ENCODE measurements at regions not wholly inside any gene's neighbourhood (a gene's known extent, or its start where the extent isn't known, plus 50 kb on each side); places are given as distances from the start of the nearest gene placed in this dataset.

DNA sequence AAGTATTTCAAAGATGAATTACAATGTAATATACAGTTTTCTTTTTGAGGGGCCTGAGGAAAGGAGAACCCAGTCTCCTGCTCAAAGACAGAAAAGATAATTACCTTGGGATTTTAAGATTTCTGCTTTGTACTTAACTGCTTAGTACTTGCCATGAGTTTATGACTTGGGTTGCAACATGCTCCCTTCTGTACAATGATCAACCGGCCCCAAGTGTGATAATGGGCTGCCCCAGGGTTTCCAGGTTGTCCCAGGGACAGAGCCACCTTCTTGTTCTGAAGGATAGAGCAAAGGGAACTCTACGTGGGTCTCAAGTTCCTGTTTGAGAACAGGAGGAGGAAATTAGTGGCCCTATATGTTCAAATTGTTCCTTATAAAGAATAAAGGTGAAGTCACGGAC is 104.8 kb downstream of the ABHD5 start:
- Histone ChIP-seq H3K9ac (ENCODE audit: low read depth, low read length) (no peak overlapping the region), H2BK15ac (ENCODE audit: low read depth, low read length) (no peak overlapping the region), H3K27me3 (ENCODE audit: control insufficient read depth, insufficient read depth, low read length) (peaks cover 11% of the 10 kb centered on the region), H3K23ac (ENCODE audit: low read depth, low read length) (no peak overlapping the region), H4K91ac (ENCODE audit: insufficient read depth, low read depth, low read length) (no peak overlapping the region), H2AK9ac (replicated peaks; ENCODE audit: low read depth, low read length, poor library complexity) (no peak overlapping the region), H3K9me1 (ENCODE audit: insufficient read depth, low read length) (no peaks in the 10 kb centered on the region), H3K27ac (ENCODE audit: insufficient read depth, low read length) (no peak overlapping the region), H4K8ac (ENCODE audit: low read depth in 2 of 2, low read length in 2 of 2) (no peak overlapping the region), H2AFZ (replicated peaks; ENCODE audit: low read length, poor library complexity) (no peak overlapping the region), H3K14ac (replicated peaks; ENCODE audit: low read depth, low read length) (no peak overlapping the region), H2BK5ac (ENCODE audit: low read depth, low read length, poor library complexity, severe bottlenecking) (no peak overlapping the region), H2AK5ac (ENCODE audit: low read depth, low read length) (no peak overlapping the region), H3K36me3 (ENCODE audit: control insufficient read depth, insufficient read depth, low read length) (no peaks in the 10 kb centered on the region), H3K4ac (ENCODE audit: low read depth, low read length) (no peak overlapping the region), H4K20me1 (ENCODE audit: insufficient read depth, low read length) (no peaks in the 10 kb centered on the region), H3K4me2 (ENCODE audit: low read depth, low read length) (no peak overlapping the region), H3K79me1 (ENCODE audit: low read depth in 1 of 2, low read length in 2 of 2) (no peaks in the 10 kb centered on the region), H3K4me3 (ENCODE audit: insufficient read depth, low read depth, low read length) (no peak overlapping the region), H3K18ac (ENCODE audit: low read depth, low read length) (no peak overlapping the region), H2BK20ac (ENCODE audit: low read depth, low read length) (no peak overlapping the region), H3K56ac (ENCODE audit: extremely low read depth, insufficient read depth, low read length) (no peak overlapping the region), H2BK120ac (ENCODE audit: low read depth, low read length) (no peak overlapping the region), H4K5ac (ENCODE audit: low read depth, low read length) (no peak overlapping the region), H3K9me3 (ENCODE audit: control insufficient read depth, insufficient read depth, low read length) (no peaks in the 10 kb centered on the region), H3K4me1 (ENCODE audit: control insufficient read depth, insufficient read depth, low read length) (no peaks in the 10 kb centered on the region; the same call in 1 of the 2 replicates)
- intact Hi-C loops (cut with micrococcal nuclease): no loop called here
- in situ Hi-C loops (cut with MboI; ENCODE audit: low sequenced_read_pairs): no loop called here
- ChIA-PET CTCF (interaction anchor here (1.5 kb wide), 1 partner anchor 26 kb away, joined by 3 read pairs; no protein-coding TSS in a partner anchor), POLR2A (ENCODE audit: unreplicated experiment) (no interaction called here)
- WGBS, 2 experiments (ENCODE audit: extremely low coverage in 2 of 2, insufficient read length in 1 of 2): no CpG with 5 or more reads among the region's 3 CpGs
- DNase-seq (no peak), ATAC-seq (ENCODE audit: low read depth) (no peak)
- TF ChIP-seq ELK1 (IDR thresholded peaks at IDR 0.05; ENCODE audit: borderline replicate concordance, low read depth, low read length) (no peak), BHLHE40 (IDR thresholded peaks at IDR 0.05; ENCODE audit: low read depth, low read length) (no peak)
- TF ChIP-seq, protein P1, sequence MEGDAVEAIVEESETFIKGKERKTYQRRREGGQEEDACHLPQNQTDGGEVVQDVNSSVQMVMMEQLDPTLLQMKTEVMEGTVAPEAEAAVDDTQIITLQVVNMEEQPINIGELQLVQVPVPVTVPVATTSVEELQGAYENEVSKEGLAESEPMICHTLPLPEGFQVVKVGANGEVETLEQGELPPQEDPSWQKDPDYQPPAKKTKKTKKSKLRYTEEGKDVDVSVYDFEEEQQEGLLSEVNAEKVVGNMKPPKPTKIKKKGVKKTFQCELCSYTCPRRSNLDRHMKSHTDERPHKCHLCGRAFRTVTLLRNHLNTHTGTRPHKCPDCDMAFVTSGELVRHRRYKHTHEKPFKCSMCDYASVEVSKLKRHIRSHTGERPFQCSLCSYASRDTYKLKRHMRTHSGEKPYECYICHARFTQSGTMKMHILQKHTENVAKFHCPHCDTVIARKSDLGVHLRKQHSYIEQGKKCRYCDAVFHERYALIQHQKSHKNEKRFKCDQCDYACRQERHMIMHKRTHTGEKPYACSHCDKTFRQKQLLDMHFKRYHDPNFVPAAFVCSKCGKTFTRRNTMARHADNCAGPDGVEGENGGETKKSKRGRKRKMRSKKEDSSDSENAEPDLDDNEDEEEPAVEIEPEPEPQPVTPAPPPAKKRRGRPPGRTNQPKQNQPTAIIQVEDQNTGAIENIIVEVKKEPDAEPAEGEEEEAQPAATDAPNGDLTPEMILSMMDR (conservative IDR thresholded peaks at IDR 0.05; ENCODE audit: low read depth, low read length): no peak
- BruUV-seq (replicated peaks): no TSS peak
- dilution Hi-C loops (cut with HindIII; ENCODE audit: low sequenced_read_pairs, unreplicated experiment): no loop called here

All from IMR-90 (cell line).